G401 (cell line): ENCODE measurements at regions not wholly inside any gene's neighbourhood (a gene's known extent, or its start where the extent isn't known, plus 50 kb on each side); places are given as distances from the start of the nearest gene placed in this dataset.

ENCODE experiments used
- DNase-seq: peaks from one replicate; pipeline ENCODE4 v3.0.0-alpha.2; 2015; ENCODE audit warnings: low spot score
- in situ Hi-C: cut with HindIII; loops from 2 replicates; pipeline ENCODE4 v1.10.0; 2016; ENCODE audit warnings: low sequenced_read_pairs, mixed read lengths

- in situ Hi-C loops = no loop called here
- DNase-seq = no peak
Observed at GRCh38 chr9:115169003-115169402, 51.0 kb upstream of the TNC start.

- in situ Hi-C loops = no loop called here
- DNase-seq = no peak
Observed at GRCh38 chr9:115170358-115171073, 52.6 kb upstream of the TNC start.

- in situ Hi-C loops = no loop called here
Observed at GRCh38 chr9:115171921-115172388, 54.0 kb upstream of the TNC start.

GRCh38 chr9:115182264-115182663 lies 64.3 kb upstream of the TNC start:
- no peak for DNase-seq
- in situ Hi-C loops = no loop called here

More at GRCh38 chr9:115171921-115172388, 54.0 kb upstream of the TNC start:
- no peak for DNase-seq

- in situ Hi-C loops = no loop called here
Observed at GRCh38 chr9:115183436-115183835, 65.5 kb upstream of the TNC start.

GRCh38 chr9:115189686-115190085 lies 71.7 kb upstream of the TNC start:
- DNase-seq = no peak
- in situ Hi-C loops = no loop called here

More at GRCh38 chr9:115183436-115183835, 65.5 kb upstream of the TNC start:
- DNase-seq = no peak

GRCh38 chr9:115191667-115192066 lies 73.7 kb upstream of the TNC start:
- in situ Hi-C loops = no loop called here
- no peak for DNase-seq

GRCh38 chr9:115192280-115192679 lies 74.3 kb upstream of the TNC start:
- in situ Hi-C loops = no loop called here
- no peak for DNase-seq

GRCh38 chr9:115192835-115193525 lies 75.0 kb upstream of the TNC start:
- no peak for DNase-seq
- in situ Hi-C loops = no loop called here

- no peak for DNase-seq
- in situ Hi-C loops = no loop called here
Observed at GRCh38 chr9:115193777-115194176, 75.8 kb upstream of the TNC start.

- in situ Hi-C loops = no loop called here
- DNase-seq = no peak
Observed at GRCh38 chr9:115194216-115194615, 76.3 kb upstream of the TNC start.

GRCh38 chr9:115195912-115196311 lies 78.0 kb upstream of the TNC start:
- DNase-seq = no peak
- in situ Hi-C loops = no loop called here

- in situ Hi-C loops = no loop called here
- no peak for DNase-seq
Observed at GRCh38 chr9:115196919-115197318, 79.0 kb upstream of the TNC start.

GRCh38 chr9:115198001-115198400 lies 80.0 kb upstream of the TNC start:
- no peak for DNase-seq
- in situ Hi-C loops = no loop called here

- no peak for DNase-seq
- in situ Hi-C loops = no loop called here
Observed at GRCh38 chr9:115200711-115201505, 83.0 kb upstream of the TNC start.

- in situ Hi-C loops = no loop called here
- DNase-seq = no peak
Observed at GRCh38 chr9:115202181-115202580, 84.2 kb upstream of the TNC start.

GRCh38 chr9:115202960-115203751 lies 85.2 kb upstream of the TNC start:
- in situ Hi-C loops = no loop called here
- DNase-seq = no peak

GRCh38 chr9:115204904-115205453 lies 87.0 kb upstream of the TNC start:
- in situ Hi-C loops = no loop called here
- DNase-seq = no peak
